ENCODE measurements at regions not wholly inside any gene's neighbourhood (a gene's known extent, or its start where the extent isn't known, plus 50 kb on each side); places are given as distances from the start of the nearest gene placed in this dataset.

DNA sequence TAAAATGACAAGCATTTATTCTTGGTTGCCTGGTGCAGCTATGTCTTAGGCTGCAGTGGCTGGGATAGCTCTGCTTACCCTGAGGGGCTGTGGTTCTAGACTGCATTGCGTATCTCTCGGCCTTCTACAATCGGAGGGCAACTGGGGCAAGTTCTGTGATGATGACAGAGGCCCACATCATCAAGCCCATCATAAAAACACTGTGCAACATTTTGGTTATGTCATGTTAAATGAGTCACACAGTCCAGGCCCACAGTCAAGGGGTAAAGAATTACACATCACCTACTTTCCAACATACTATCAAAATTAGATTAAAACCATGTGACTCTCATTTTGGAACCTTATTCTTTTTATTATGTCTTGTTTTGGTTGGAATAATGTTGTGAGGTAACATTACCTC, 120.2 kb upstream of the GUCY1A1 start:
- DNase-seq: no peak

DNA sequence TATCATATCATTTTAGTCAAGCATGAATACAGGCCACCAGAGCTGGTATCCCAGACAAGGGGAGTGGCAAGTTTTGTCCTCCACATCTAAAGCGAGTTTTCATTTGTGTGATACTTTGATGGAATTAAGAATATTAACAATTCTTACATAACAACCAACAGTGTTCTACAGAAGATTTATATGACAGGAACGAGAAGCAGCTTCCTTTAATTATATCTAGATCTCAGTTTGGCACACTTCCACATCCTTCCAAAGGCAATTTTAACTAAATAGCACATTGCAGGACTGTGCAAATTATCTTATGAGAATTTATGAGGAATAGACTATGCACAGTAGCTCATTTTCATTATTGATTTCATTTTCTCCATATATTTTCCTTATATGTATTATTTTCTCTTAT, 121.2 kb upstream of the GUCY1A1 start:
- DNase-seq: no peak

DNA sequence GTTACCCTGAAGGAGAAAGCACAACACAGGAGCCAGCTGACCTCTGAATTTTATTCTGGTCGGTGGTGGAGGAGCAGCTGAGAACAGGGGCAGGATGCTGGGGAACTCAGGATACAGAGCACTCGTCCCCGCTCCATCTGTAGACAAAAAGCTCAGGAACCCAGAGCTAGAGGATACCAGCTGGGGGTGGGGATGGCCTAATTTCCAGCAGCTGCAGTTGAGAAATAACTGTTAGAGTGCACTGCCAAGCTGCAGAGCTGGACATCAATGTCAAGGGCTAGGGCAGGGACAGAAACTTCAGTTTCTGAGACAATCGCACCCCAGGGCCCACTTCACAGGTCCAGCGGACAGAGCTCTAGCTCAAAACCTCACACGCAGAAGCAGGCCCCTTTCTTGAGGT, 122.1 kb upstream of the GUCY1A1 start:
- no peak for DNase-seq

DNA sequence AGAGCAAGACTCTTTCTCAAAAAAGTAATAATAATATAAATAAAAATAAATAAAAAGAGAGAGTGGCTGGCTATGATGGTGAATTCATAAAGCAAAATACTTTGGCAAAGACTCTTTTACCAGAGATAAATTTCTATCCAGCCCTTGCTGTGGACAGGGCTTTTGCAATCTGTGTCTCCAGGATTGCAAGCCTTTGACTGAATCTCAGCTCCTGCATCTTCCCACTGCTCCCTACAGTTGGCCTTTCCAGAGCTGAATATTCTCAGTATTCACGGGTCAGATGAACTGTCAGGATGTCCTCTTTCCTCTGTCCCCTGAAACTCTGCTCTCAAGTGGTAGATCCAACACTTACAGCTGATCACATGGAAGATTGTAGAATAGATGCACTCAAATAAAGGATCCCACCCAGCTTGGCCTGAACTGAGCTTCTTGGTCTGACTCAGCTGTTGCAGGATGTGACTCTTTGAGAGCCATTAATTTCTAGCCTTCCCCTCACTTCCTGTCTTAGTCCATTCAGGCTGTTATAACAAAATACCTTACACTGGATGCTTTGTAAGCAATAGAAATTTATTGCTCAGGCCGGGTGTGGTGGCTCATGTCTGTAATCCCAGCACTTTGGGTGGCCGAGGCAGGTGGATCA, 123.4 kb upstream of the GUCY1A1 start:
- no peak for DNase-seq

DNA sequence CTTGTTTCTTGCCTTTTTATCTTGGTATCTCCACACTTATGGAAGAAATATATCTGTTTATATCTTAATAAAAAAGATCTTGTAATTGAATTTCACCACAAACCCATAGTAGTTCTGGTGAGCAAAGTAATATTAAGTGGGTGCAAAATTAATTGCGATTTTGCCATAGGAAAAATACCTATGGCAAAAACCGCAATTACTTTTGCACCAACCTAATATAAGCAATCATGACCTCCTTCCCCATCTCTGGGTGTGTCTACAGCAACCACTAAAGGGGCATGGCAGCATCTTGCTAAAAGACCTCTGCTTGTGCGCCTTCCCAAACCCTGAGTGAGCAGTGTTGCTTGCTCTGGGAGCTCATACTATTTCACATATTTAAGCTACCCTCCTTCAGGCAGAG, 124.2 kb upstream of the GUCY1A1 start:
- no peak for DNase-seq

DNA sequence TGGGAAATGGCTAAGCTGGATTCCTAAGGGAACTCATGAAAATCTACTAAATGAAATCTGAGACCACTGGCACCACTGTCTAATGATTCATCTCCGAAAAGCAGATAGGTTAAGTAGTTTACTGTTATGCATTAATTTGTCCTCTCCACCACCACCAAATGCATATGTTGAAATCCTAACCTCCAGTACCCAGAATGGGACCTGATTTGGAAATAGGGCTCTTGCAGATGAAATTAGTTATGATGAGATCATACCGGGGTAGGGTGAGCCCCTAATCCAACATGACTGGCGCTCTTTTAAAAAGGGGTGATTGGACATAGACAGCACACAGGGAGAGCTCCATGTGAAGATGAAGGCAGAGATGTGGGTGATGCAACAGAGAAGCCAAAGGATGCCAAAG, 124.9 kb upstream of the GUCY1A1 start:
- no peak for DNase-seq

DNA sequence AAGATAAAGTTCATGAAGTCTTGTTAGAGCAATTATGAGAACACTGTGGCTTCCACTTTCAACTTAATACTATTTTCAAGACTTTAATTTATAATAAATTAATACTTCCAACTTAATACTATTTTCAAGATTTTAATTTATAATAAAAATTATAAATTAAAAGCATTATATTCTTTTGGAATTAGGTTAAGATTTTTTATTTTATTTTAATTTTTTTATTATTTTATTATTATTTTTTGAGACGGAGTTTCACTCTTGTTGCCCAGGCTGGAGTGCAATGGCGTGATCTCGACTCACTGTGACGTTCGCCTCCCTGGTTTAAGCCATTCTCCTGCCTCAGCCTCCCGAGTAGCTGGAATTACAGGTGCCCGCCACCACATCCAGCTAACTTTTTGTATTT, 126.0 kb upstream of the GUCY1A1 start:
- DNase-seq: no peak

DNA sequence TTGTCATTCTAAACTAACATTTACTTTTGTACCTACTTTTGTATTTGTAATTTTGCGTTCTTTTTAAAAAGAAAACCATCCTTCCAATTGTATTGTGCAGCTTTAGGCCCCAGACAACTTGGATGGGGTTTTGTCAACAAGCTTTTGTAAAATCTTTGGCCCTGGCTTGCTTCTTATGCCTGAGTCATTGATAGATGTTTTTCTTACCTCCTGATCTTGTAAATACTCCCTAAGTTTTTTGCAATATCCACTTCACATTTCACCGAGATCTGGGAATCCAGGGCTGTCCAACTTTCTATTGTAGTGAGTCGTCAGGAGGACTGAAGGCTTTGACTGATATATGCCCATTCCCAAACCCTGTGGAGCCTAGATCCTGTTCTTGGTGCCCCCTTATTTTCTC, 126.9 kb upstream of the GUCY1A1 start:
- no peak for DNase-seq

DNA sequence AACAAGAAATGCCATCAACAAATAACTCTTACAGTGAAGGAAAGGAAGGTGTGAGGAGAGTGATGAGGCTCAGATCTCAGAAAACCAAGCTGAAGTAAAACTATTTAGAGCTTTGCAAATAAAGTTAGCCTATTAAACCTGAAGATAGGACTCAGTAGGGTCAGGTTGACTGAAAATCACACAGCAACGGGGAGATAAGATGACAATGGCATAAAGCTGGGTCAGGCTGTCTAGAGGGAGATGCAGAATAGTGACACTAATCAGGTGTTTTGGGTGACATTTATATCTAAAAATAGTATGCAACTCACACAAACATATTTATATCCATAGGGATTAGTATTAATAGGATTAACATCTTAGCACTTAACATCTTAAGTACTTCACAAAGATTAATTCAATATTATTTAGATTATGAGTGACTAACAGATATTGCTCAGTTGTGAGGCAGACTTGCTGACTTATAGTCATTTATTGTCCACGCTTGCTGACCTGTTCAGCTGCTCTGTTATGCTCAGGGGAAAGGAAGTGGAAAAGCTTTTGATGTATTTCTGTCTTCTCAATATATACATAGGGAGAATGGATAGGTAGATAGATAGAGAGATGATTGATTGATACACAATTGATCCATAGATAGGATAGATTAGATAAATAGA, 130.7 kb upstream of the GUCY1A1 start:
- peak; percentile 43 for DNase-seq

DNA sequence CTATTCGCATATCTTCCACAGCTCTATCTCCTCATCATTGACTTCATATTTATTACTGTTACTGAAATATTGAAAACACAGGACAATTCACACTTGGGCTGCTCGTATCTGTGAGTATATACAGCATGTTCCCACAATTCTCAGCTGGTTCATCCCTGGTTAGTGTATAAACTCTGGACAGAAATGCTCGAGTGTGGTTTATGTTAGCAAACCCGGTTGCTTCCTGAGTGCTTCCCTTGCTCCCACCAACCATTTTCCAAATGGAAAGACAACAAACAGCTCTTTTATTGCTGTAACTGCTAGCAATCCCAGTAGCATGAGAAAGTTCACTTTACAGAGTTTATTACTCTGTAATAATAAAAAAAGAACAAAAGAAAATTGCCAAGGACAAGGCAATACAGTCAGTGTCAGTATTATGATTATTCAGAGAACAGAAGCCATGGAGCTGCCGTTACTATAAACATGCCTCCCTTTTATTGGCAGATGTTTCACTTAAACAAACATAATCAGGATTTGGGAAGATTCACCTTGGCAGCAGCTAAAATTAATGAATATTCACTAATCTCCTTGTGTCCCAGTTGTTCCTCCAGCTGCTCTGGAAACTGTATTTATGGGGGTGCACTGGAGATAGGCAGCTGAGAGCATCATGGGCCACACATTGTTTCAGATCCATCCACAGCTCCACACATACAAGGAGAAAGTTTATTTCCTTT, 134.1 kb upstream of the GUCY1A1 start:
- DNase-seq: peak; percentile 78

DNA sequence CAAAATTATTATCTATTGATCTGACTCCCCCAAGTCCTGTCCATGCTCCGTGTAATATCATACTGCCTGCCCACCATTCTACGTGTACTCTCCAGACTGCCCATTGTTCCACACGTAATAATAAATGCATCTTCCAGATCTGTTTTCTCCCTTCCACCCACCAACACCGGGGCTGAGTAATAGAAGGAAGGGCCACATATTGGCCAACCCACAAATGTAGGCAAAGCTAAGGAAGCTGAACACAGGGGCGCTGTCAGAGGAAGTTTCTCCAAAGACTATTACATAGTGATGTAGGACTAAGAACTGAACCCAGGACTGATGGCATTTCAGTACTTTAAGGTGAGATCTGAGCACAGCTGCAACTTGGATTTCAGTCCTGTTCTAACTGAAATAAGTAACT, 135.8 kb upstream of the GUCY1A1 start:
- no peak for DNase-seq

DNA sequence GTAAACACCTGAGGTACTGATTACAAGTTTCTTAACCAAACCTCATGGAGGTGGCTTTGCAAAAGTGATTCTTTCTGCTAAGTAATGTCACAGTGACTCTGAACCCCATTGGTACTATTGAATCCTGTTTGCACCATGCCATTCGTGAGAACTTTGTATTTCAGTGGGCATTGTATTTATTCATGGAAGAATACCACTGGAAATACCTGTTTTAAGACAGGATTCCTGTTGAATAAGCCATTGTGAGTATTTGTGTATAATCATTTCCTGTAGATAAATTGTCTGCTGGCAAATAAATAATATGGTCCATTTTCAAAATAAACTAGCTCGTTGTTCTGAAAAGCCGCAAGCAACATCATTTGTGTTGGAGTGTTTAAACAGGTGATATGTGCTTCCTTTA, 136.4 kb upstream of the GUCY1A1 start:
- DNase-seq: no peak

DNA sequence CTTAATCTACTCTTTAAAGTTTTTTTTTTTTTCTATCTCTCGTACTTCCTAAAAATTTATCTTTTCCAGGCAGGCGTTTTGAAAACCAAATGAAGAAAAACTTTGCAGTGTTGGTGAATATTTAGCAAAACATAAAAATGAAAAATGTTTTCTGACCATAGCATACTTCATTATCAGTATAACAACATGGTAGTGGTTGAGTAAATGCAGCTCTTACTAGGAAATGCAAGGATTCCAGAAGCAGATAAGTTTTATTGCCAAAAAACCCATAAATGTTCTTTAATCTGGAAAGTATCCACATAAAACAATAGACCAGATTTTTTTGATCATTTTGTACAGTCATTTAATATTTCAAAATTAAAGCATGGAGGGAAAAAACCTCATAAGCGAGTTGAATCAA, 136.9 kb upstream of the GUCY1A1 start:
- DNase-seq: no peak

DNA sequence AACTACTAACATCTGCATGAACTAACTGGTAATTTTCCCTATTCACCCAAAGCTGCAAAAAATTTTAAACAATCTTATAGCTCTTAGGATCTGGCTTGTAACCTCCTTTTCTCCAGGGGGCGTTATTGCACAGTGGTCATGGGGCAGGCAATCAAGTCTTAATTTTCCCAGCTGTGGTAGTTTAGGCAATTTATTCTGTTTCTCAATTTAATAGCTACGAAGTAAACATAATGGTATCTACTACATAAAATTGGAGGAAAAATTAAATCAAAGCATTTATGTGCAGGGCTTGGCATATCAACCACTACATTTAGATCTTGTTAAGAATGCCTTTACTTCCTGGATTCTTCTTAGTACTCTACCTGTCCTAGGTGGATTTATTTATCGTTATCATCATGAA, 137.4 kb upstream of the GUCY1A1 start:
- peak; percentile 18 for DNase-seq

DNA sequence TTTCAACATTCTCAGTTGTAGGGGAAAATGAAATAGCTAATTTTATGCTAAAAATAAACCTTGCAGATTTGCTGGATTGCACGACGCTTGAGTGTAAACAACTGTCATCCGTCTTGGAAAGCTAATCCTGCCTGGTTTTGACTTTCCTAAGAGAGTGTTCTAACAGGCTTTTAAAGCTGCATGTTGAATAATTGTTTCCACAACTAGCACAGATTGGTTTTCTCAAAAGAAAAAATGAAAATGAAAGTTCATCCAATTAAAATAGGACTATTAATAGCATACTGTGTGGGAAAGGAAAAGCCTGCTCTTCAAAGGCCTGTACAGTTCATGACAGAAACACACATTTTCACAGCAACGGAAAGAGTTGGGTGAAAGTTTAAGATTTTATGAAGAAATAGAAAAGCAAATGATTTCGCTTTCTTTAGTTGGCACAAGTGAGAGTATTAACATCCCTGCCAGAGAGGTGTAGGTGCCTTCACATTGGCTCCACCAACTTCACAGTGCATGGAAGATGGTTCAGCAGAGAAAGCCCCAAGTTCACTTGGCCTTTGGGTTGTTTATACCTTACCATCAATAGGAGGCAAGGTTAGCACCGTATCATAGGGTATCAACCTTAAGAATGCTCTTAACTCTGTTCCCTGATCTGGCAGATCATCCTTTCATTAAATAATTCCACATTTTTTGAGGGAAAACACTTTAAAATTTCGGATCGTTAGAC, 140.0 kb upstream of the GUCY1A1 start:
- DNase-seq: peak; percentile 11

DNA sequence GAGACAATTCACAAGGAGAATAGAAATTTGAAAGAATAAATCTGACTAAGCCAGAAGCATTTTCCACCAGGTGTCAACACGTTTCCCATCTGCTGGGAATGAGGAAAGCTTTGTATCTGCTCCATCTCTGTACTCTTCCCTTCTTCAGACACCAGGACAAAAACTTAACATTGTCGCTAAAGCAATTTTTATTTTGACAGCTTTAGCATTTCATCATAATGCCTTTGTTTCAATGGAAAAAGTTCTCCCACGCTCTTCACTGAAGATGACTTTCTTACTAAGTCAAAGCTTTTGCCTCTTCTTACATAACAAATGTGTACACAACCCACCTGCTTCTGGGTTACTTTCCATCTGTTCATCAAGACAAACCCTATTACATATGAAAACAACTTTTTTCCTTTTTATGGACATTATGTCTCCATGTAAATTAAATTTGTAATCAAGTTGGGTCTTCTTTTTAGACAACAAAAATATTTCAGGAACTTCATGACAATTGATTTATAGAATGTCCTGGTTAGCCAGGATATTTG, 141.7 kb upstream of the GUCY1A1 start:
- no peak for DNase-seq

DNA sequence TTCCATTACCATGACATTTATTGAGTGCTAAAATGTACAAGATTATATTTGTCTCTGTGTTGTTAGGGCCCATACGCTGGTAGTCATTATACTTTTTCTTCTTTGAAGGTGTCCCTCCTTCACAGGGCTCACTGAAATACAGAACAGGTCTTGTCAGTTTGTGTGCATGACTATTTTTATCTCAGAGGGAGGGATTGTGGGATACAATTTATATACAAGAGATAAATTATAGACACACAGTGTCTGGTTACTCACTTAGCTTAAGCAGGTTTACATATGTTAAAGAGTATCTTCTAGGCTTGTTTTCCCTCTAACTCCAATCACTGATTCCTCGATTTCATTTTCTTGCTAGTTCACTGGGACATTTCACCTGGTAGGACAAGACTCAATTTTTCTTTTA, 143.3 kb upstream of the GUCY1A1 start:
- DNase-seq: no peak

DNA sequence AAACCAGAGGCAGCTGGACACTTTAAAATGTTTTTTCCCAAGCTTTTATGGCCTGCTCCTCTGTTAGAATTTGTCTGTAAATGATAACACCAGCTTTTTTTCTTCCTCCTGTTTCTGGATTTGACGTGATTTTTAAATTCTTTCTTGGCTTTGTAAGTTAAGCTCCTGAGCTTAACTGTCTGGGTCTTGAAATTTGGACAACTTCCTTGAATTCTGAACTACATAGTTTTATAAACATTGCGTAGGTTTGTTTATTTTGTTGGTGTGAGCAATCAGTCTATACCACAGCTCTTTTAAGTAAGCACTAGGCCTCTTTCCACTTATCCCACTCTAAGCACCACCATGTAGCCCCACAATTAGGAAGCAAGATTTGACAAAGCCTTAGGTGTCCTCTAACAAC, 144.4 kb upstream of the GUCY1A1 start:
- DNase-seq: no peak

DNA sequence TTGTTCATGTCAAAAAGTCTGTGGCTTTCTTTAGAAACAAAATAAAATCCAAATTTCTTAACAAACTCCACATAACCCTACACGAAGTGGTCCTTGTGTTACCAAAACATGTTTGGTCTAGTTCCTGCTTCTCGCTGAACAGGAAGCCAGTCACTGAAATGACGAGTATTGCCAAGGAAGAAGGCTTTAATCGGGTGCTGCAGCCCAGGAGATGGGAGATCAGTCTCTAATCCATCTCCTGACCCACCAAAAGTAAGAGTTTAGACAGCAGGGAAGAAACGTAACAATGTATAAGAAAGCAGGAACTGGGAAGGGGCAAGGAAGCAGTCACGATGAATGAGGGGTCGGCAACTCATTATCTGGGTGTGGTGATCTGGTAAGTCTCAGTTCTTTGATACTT, 144.6 kb upstream of the MAP9 start:
- no peak for DNase-seq

DNA sequence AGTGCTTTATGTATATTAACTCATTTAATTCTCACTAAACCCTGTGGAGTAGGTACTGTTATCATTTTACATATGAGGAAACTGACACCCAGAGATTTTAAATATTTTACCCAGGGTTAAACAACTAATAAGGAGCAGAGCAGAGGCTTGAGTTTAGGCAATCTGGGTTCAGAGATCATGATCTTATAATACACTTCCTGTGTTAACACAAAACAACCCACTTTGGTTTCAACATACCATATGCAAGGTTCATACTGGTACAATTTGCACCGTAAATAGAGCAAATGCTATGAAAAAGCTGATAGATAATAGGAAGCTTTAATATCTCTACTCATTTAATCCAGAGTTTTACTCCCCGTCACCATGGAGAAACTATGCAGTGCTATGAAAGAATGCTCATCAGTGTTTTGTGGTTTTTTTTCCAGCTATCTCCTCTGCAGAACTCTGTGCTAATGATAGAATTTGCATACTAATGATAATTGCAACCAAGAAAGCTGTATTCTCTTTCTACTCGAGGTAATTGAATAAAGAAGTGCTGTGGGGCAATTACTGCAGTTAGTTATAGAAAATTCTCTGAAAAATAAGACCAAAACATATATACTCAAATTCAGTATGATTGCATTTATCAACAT, 138.8 kb upstream of the MAP9 start:
- DNase-seq: no peak

DNA sequence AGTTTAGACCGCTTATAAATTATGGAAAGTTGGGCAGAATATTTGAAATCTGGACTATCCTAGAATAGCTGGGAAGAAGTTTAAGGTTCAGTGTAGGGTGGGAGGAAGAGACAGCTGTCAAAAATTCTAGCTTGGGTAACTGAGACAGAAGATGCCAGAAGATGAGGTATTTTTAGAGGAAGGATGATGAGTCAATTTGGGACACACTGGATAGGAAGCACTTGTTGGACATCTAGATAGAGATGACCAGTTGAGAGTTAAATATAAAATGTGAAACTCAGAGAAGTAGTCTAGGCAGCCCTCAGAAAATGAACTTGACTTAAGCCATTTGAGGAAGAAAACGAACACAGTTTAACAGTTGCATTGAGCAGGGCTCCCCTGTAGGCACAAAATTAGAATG, 137.9 kb upstream of the MAP9 start:
- DNase-seq: no peak

DNA sequence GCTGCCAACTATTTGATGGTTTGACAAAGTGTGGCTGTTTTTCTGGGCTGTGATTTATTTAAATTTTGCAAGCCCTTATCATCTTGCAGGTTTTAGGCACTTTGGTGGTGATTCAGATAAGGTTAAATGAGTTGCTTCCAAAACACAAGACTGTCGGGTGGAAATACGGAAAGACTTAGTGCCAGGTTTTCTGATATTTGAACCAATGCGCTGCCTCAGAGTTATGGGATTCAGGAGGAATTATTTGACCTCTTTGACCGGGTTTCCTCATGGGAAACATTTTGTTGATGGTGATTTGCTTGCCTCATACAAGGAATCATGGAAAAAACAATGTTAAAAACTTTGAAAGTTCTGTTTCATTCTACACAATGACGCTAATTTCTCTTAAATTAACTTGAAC, 136.1 kb upstream of the MAP9 start:
- no peak for DNase-seq

DNA sequence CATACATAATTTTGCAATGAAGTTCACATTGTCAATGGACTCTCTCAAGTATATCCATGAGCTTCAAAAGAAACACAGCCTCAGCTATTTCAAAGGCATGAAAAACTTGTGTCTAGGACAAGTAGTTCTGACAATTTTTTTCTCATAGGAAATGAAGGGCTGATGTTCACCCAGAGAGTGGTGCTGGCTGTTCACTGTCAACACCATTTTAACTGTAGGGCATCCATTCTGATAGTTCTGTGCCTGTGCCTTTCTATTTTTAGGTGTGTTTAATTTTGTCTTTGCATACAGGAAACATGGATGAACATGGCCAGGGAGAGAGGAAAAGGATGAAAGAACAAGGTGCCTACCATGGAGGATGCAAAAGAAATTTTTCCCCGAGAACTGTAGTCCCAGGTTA, 135.3 kb upstream of the MAP9 start:
- DNase-seq: no peak
